Type B pancreatic cell (in vitro differentiated cells): ENCODE measurements at regions not wholly inside any gene's neighbourhood (a gene's known extent, or its start where the extent isn't known, plus 50 kb on each side); places are given as distances from the start of the nearest gene placed in this dataset.

ENCODE experiments used
- DNase-seq: peaks from one replicate; pipeline ENCODE4 v3.0.0; 2021; ENCODE audit warnings: mixed read lengths; ENCODE audit not compliant: unreplicated experiment; ENCODE audit errors: extremely low spot score
- H3K27ac Mint-ChIP-seq: 2 replicates; pipeline ENCODE4 v1.8.0; 2021; ENCODE audit warnings: mild to moderate bottlenecking, mixed read lengths
- H3K27me3 Mint-ChIP-seq: 2 replicates; pipeline ENCODE4 v1.8.0; 2021; ENCODE audit warnings: mixed read lengths
- H3K36me3 Mint-ChIP-seq: 2 replicates; pipeline ENCODE4 v1.8.0; 2021; ENCODE audit warnings: mixed read lengths
- H3K4me1 Mint-ChIP-seq: one replicate; pipeline ENCODE4 v1.8.0; 2021; ENCODE audit warnings: mixed read lengths; ENCODE audit not compliant: unreplicated experiment
- H3K4me3 Mint-ChIP-seq: 2 replicates; pipeline ENCODE4 v1.8.0; 2021; ENCODE audit warnings: mild to moderate bottlenecking, mixed read lengths
- H3K9me3 Mint-ChIP-seq: 2 replicates; pipeline ENCODE4 v1.8.0; 2021; ENCODE audit warnings: mixed read lengths
- TF ChIP-seq, protein P1 (sequence below): fragments of 200-600 bp; sonication (generic); conservative IDR thresholded peaks from 2 replicates; pipeline ENCODE4 v1.5.0; 2021; ENCODE audit warnings: antibody characterized with exemption, mild to moderate bottlenecking

DNA sequence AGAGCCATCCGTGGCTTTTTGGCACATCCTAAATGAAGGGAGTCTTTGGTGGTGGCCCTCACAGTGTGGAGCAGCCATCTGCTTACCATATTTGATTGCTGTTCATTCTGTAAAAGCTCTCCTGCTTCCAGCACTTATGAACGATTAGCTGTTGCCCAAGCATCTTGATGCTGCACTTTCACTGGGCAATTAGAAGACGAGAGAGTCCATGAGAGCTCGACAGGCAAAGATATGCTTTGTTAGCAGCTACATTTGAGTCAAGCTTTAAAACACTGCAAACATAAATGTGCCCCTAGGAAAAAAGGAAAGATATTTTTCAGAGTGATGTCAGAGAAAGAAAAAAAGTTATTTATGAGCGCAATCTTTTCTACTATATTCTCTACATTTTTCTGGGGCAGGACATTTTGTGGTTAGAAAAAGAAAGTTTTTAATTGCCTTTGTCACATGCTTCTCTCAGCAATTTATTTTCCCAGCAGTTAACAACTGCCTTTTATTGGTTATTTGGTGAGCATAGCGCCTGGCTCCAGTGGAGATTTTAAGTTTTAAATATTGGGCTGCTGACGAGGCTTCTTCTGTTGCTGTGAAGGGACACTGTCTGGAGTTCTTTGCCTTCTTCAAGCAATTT lies 468.4 kb downstream of the C3orf38 start:
- Mint-ChIP-seq H3K36me3 (no peaks in the 10 kb centered on the region), H3K27ac (no peak overlapping the region), H3K4me1 (peaks cover 9% of the 10 kb centered on the region), H3K4me3 (no peak overlapping the region), H3K9me3 (no peaks in the 10 kb centered on the region), H3K27me3 (no peaks in the 10 kb centered on the region)
- DNase-seq = no peak
- TF ChIP-seq, protein P1, sequence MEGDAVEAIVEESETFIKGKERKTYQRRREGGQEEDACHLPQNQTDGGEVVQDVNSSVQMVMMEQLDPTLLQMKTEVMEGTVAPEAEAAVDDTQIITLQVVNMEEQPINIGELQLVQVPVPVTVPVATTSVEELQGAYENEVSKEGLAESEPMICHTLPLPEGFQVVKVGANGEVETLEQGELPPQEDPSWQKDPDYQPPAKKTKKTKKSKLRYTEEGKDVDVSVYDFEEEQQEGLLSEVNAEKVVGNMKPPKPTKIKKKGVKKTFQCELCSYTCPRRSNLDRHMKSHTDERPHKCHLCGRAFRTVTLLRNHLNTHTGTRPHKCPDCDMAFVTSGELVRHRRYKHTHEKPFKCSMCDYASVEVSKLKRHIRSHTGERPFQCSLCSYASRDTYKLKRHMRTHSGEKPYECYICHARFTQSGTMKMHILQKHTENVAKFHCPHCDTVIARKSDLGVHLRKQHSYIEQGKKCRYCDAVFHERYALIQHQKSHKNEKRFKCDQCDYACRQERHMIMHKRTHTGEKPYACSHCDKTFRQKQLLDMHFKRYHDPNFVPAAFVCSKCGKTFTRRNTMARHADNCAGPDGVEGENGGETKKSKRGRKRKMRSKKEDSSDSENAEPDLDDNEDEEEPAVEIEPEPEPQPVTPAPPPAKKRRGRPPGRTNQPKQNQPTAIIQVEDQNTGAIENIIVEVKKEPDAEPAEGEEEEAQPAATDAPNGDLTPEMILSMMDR = no peak

DNA sequence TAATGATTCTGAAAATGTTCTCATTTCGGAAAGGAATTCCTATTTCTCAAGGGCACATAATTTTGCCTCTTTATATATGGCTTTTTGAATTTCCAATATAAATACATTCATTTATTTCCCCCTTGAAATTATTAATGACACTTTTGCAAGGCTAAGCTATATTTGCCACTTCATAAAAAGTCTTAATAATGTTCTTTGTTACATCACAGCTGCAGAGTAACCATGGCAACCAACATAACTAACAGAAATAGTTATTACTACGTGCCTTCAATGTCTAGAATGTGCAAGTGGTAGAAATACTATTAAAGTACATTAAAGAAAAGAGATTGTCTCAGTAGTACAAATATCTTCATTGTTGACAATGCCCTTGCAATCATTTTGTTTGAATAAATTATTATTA lies 471.8 kb downstream of the C3orf38 start:
- DNase-seq = no peak
- Mint-ChIP-seq H3K36me3 (no peaks in the 10 kb centered on the region), H3K27me3 (no peaks in the 10 kb centered on the region), H3K9me3 (no peaks in the 10 kb centered on the region), H3K27ac (no peak overlapping the region), H3K4me1 (peaks cover 3% of the 10 kb centered on the region), H3K4me3 (no peak overlapping the region)
- TF ChIP-seq, protein P1 = no peak

DNA sequence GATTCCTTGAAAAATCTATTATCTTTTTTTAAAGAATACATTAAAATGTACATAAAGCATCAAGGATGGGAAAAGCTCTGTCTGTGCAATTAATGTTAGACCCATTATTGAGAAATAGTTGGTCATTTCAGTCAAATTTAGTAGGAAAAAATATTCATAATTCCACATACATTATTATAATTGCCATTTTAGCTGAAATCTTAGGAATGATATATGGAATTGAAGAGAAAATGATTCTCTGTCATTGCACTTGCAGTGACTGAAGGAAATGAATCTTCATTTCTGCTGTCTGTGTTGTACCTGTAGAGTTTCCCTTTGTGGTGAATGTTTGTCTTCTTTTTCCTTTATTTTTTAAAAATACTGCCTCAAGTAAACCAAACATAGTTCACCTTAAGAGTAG lies 473.9 kb downstream of the C3orf38 start:
- H3K4me1 Mint-ChIP-seq = no peaks in the 10 kb centered on the region
- DNase-seq = no peak
- H3K9me3 Mint-ChIP-seq = no peaks in the 10 kb centered on the region
- TF ChIP-seq, protein P1 = no peak
- no peaks in the 10 kb centered on the region for H3K27me3 Mint-ChIP-seq
- no peaks in the 10 kb centered on the region for H3K36me3 Mint-ChIP-seq
- no peak overlapping the region for H3K4me3 Mint-ChIP-seq
- no peak overlapping the region for H3K27ac Mint-ChIP-seq

DNA sequence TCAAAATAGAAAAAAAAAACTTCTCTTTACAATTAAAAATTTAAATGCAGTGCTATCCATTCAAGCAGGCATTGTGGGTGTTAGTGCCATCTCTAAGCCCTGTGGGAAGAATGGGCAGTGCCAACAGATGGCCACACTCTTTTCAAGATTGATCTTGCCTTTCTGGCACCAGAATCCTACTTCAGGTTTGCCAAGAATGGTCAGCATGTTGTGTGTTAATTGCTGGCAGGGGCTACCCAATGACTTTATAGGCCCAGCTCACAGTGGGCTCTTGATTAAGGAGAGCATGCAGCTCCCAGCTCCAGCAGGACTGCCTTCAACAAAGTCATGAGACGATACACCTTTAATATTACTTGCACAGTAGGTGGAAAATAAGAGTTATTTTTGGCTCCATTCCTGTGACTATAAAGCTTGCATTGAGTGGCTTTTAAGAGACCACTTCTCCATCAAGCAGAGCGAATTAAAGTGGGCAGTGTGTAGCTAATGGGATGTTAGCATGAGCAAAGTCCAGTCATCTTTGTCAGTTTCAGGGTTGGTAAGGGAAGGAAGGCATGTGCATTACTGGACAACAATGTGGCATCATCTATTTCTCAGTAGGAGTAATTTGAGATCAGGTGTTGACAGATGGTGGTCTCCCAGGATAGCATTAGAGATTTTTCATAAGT lies 476.8 kb downstream of the C3orf38 start:
- no peak overlapping the region for H3K27ac Mint-ChIP-seq
- TF ChIP-seq, protein P1 = no peak
- H3K4me1 Mint-ChIP-seq = no peaks in the 10 kb centered on the region
- no peak for DNase-seq
- H3K27me3 Mint-ChIP-seq = no peaks in the 10 kb centered on the region
- H3K9me3 Mint-ChIP-seq = no peaks in the 10 kb centered on the region
- H3K36me3 Mint-ChIP-seq = no peaks in the 10 kb centered on the region
- H3K4me3 Mint-ChIP-seq = no peak overlapping the region

DNA sequence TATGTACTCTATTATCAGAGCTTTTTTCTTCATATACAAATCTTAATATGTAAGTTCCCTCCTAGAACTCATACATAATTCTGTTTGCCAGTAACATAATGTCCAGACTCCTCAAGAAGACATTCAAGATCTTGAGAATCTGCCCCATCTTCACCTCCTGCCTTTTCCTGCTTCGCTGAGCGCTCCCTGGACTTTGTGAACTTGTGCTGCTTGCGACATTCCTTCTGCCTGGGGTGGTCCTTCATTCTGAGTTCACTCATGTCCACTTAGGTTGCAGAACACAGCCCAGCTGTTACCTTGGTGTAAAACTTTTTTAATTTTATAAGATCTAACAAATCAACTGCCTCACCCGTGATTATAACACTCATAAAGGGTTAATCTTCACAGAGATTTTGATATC lies 478.5 kb upstream of the EPHA3 start:
- H3K9me3 Mint-ChIP-seq = no peaks in the 10 kb centered on the region
- H3K4me3 Mint-ChIP-seq = no peak overlapping the region
- H3K27ac Mint-ChIP-seq = no peak overlapping the region
- TF ChIP-seq, protein P1 = no peak
- H3K27me3 Mint-ChIP-seq = no peaks in the 10 kb centered on the region
- no peaks in the 10 kb centered on the region for H3K4me1 Mint-ChIP-seq
- H3K36me3 Mint-ChIP-seq = no peaks in the 10 kb centered on the region
- DNase-seq = no peak
